ENCODE measurements at regions not wholly inside any gene's neighbourhood (a gene's known extent, or its start where the extent isn't known, plus 50 kb on each side); places are given as distances from the start of the nearest gene placed in this dataset.

DNA sequence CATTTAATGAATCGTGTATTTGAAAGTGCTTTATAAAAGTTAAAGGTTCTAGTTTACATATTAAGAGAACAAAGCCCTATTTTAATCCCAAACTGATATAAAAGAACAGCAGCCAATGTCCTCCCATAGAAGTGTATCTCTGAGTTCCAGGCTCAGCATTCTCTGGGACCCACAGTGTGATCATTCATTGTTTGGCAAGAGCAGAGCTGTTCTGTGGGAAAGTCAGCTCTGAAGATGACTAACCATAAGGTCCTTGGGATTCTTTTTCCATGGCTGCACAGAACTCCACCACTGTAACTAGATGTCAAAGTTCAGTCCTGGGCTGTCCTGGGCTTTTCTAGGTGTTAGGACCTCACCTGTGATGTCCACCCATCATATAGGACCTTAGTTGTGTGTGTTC is 157.0 kb upstream of the TLL1 start:
- H3F3A ChIP-seq (ENCODE audit: low read depth): no peaks in the 10 kb centered on the region

GRCh38 chr4:165716472-165716871 is 156.6 kb upstream of the TLL1 start:
- no peak overlapping the region for H3K4me2 ChIP-seq (ENCODE audit: low read depth, low read length, poor library complexity, severe bottlenecking)
- no peaks in the 10 kb centered on the region for H4K20me1 ChIP-seq (ENCODE audit: insufficient read depth, low read length, poor library complexity, severe bottlenecking)
- H3K27me3 ChIP-seq (ENCODE audit: insufficient read depth, low read length, poor library complexity, severe bottlenecking): no peaks in the 10 kb centered on the region
- no peak overlapping the region for H3K4me3 ChIP-seq (ENCODE audit: low read length, poor library complexity, severe bottlenecking)
- H3F3A ChIP-seq (ENCODE audit: low read depth): no peaks in the 10 kb centered on the region
- H3K79me2 ChIP-seq (ENCODE audit: insufficient read depth, low read length): no peaks in the 10 kb centered on the region
- H3K9me2 ChIP-seq (replicated peaks; ENCODE audit: low read depth, low read length): no peaks in the 10 kb centered on the region
- H3K9me3 ChIP-seq (ENCODE audit: insufficient read depth, low read depth, low read length): no peaks in the 10 kb centered on the region
- no peaks in the 10 kb centered on the region for H3K4me1 ChIP-seq (ENCODE audit: insufficient read depth, low read length, poor library complexity, severe bottlenecking)
- H3K36me3 ChIP-seq (ENCODE audit: insufficient read depth, low read length): no peaks in the 10 kb centered on the region
- H3K9ac ChIP-seq (ENCODE audit: low read depth, low read length, poor library complexity, severe bottlenecking): no peak overlapping the region
- no peak overlapping the region for H2AFZ ChIP-seq (ENCODE audit: low read length)
- TF ChIP-seq EZH2phosphoT487 (IDR thresholded peaks at IDR 0.05; ENCODE audit: borderline replicate concordance) (no peak), CTCF (conservative IDR thresholded peaks at IDR 0.05; ENCODE audit: low read length) (no peak)

More for the DNA sequence above, 157.0 kb upstream of the TLL1 start:
- no peaks in the 10 kb centered on the region for H3K4me1 ChIP-seq (ENCODE audit: insufficient read depth, low read length, poor library complexity, severe bottlenecking)
- H3K36me3 ChIP-seq (ENCODE audit: insufficient read depth, low read length): no peaks in the 10 kb centered on the region
- H3K79me2 ChIP-seq (ENCODE audit: insufficient read depth, low read length): no peaks in the 10 kb centered on the region
- no peak overlapping the region for H2AFZ ChIP-seq (ENCODE audit: low read length)
- H3K9me2 ChIP-seq (replicated peaks; ENCODE audit: low read depth, low read length): no peaks in the 10 kb centered on the region
- TF ChIP-seq CTCF (conservative IDR thresholded peaks at IDR 0.05; ENCODE audit: low read length): no peak
- H3K27me3 ChIP-seq (ENCODE audit: insufficient read depth, low read length, poor library complexity, severe bottlenecking): no peaks in the 10 kb centered on the region
- no peaks in the 10 kb centered on the region for H3K9me3 ChIP-seq (ENCODE audit: insufficient read depth, low read depth, low read length)
- no peaks in the 10 kb centered on the region for H4K20me1 ChIP-seq (ENCODE audit: insufficient read depth, low read length, poor library complexity, severe bottlenecking)
- H3K9ac ChIP-seq (ENCODE audit: low read depth, low read length, poor library complexity, severe bottlenecking): no peak overlapping the region
- no peak overlapping the region for H3K4me3 ChIP-seq (ENCODE audit: low read length, poor library complexity, severe bottlenecking)
- no peak overlapping the region for H3K4me2 ChIP-seq (ENCODE audit: low read depth, low read length, poor library complexity, severe bottlenecking)

DNA sequence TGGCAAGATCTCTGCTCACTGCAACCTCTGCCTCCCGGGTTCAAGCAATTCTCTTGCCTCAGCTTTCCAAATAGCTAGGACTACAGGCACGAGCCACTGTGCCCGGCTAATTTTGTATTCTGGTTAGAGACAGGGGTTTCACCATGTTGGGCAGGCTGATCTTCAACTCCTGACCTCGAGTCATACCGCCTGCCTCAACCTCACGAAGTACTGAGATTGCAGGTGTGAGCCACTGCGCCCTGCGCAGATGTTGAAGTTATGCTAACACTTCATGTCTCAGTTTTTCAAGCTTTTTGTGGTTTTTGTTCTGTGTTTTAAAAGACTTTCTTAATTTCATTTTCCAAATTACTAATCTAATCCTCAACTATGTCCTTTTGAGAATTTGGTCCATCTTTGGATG is 154.4 kb upstream of the TLL1 start:
- H3K9me2 ChIP-seq (replicated peaks; ENCODE audit: low read depth, low read length): no peaks in the 10 kb centered on the region
- no peaks in the 10 kb centered on the region for H3K9me3 ChIP-seq (ENCODE audit: insufficient read depth, low read depth, low read length)
- H3F3A ChIP-seq (ENCODE audit: low read depth): no peaks in the 10 kb centered on the region
- H3K4me2 ChIP-seq (ENCODE audit: low read depth, low read length, poor library complexity, severe bottlenecking): no peak overlapping the region
- no peaks in the 10 kb centered on the region for H3K79me2 ChIP-seq (ENCODE audit: insufficient read depth, low read length)
- no peaks in the 10 kb centered on the region for H4K20me1 ChIP-seq (ENCODE audit: insufficient read depth, low read length, poor library complexity, severe bottlenecking)
- no peak for TF ChIP-seq CTCF (conservative IDR thresholded peaks at IDR 0.05; ENCODE audit: low read length)
- TF ChIP-seq EZH2phosphoT487 (IDR thresholded peaks at IDR 0.05; ENCODE audit: borderline replicate concordance): no peak
- no peaks in the 10 kb centered on the region for H3K27me3 ChIP-seq (ENCODE audit: insufficient read depth, low read length, poor library complexity, severe bottlenecking)
- H3K4me3 ChIP-seq (ENCODE audit: low read length, poor library complexity, severe bottlenecking): no peak overlapping the region
- H3K9ac ChIP-seq (ENCODE audit: low read depth, low read length, poor library complexity, severe bottlenecking): no peak overlapping the region
- H3K4me1 ChIP-seq (ENCODE audit: insufficient read depth, low read length, poor library complexity, severe bottlenecking): no peaks in the 10 kb centered on the region
- no peaks in the 10 kb centered on the region for H3K36me3 ChIP-seq (ENCODE audit: insufficient read depth, low read length)
- H2AFZ ChIP-seq (ENCODE audit: low read length): no peak overlapping the region
